H9 (cell line): ENCODE measurements at regions not wholly inside any gene's neighbourhood (a gene's known extent, or its start where the extent isn't known, plus 50 kb on each side); places are given as distances from the start of the nearest gene placed in this dataset.

Source experiments
- DNase-seq: peaks from one replicate; pipeline ENCODE4 v3.0.0-alpha.2; 2017
- H2AFZ ChIP-seq: one replicate; pipeline ENCODE4 v1.6.1; 2013; ENCODE audit warnings: mild to moderate bottlenecking, low read length, control low read depth, moderate library complexity
- H2AK5ac ChIP-seq: 2 replicates; pipeline ENCODE4 v1.6.1; 2013; ENCODE audit warnings: low read length, control low read depth, mixed read lengths; ENCODE audit not compliant: insufficient read length
- H2BK120ac ChIP-seq: one replicate; pipeline ENCODE4 v1.6.1; 2013; ENCODE audit warnings: low read depth, mild to moderate bottlenecking, low read length, control low read depth, inconsistent platforms; ENCODE audit not compliant: poor library complexity, severe bottlenecking
- H2BK12ac ChIP-seq: 2 replicates; pipeline ENCODE4 v1.6.1; 2013; ENCODE audit warnings: low read length, control low read depth, mixed read lengths, low read depth; ENCODE audit not compliant: insufficient read length
- H2BK15ac ChIP-seq: 2 replicates; pipeline ENCODE4 v1.6.1; 2013; ENCODE audit warnings: low read depth, low read length, control low read depth
- H2BK20ac ChIP-seq: one replicate; pipeline ENCODE4 v1.6.1; 2013; ENCODE audit warnings: low read depth, mild to moderate bottlenecking, low read length, control low read depth, inconsistent platforms; ENCODE audit not compliant: poor library complexity, severe bottlenecking
- H2BK5ac ChIP-seq: 2 replicates; pipeline ENCODE4 v1.6.1; 2013; ENCODE audit warnings: low read length, control low read depth, mixed read lengths; ENCODE audit not compliant: insufficient read length
- H3K14ac ChIP-seq: 2 replicates; pipeline ENCODE4 v1.6.1; 2013; ENCODE audit warnings: low read length, control low read depth; ENCODE audit not compliant: insufficient read depth
- H3K18ac ChIP-seq: 2 replicates; pipeline ENCODE4 v1.6.1; 2013; ENCODE audit warnings: low read depth, mild to moderate bottlenecking, mixed read lengths, low read length, control low read depth; ENCODE audit not compliant: insufficient read length
- H3K23ac ChIP-seq: 2 replicates; pipeline ENCODE4 v1.6.1; 2013; ENCODE audit warnings: low read length, control low read depth, mixed read lengths, low read depth; ENCODE audit not compliant: insufficient read length
- H3K23me2 ChIP-seq: 2 replicates; pipeline ENCODE4 v1.6.1; 2013; ENCODE audit warnings: low read depth, mild to moderate bottlenecking, mixed read lengths, low read length, control low read depth; ENCODE audit not compliant: insufficient read length, poor library complexity, severe bottlenecking
- H3K27ac ChIP-seq: 2 replicates; pipeline ENCODE4 v1.5.1; 2013; ENCODE audit warnings: low read length, control low read depth, mixed read lengths, low read depth; ENCODE audit not compliant: insufficient read length
- H3K27me3 ChIP-seq: 2 replicates; pipeline ENCODE4 v1.6.1; 2013; ENCODE audit warnings: low read length, control low read depth, inconsistent platforms; ENCODE audit not compliant: insufficient read depth
- H3K4ac ChIP-seq: 2 replicates; pipeline ENCODE4 v1.6.1; 2013; ENCODE audit warnings: low read depth, mild to moderate bottlenecking, control low read depth, inconsistent platforms, low read length, moderate library complexity
- H3K4me1 ChIP-seq: 2 replicates; pipeline ENCODE4 v1.6.1; 2013; ENCODE audit warnings: low read length, control low read depth, inconsistent platforms; ENCODE audit not compliant: insufficient read depth
- H3K4me2 ChIP-seq: 2 replicates; pipeline ENCODE4 v1.6.1; 2013; ENCODE audit warnings: low read length, control low read depth, mixed read lengths; ENCODE audit not compliant: insufficient read length, insufficient read depth
- H3K56ac ChIP-seq: 2 replicates; pipeline ENCODE4 v1.6.1; 2013; ENCODE audit warnings: low read depth, mild to moderate bottlenecking, mixed read lengths, low read length, control low read depth; ENCODE audit not compliant: insufficient read length
- H3K79me1 ChIP-seq: 2 replicates; pipeline ENCODE4 v1.6.1; 2013; ENCODE audit warnings: low read depth, mild to moderate bottlenecking, moderate library complexity, low read length, control low read depth, inconsistent platforms; ENCODE audit not compliant: insufficient read depth, poor library complexity, severe bottlenecking
- H3K79me2 ChIP-seq: 2 replicates; pipeline ENCODE4 v1.6.1; 2013; ENCODE audit warnings: low read length, control low read depth, inconsistent platforms; ENCODE audit not compliant: insufficient read depth
- H3K9ac ChIP-seq: 2 replicates; pipeline ENCODE4 v1.6.1; 2013; ENCODE audit warnings: low read length, control low read depth, mixed read lengths; ENCODE audit not compliant: insufficient read length; ENCODE audit errors: extremely low read depth
- H3K9me3 ChIP-seq: one replicate; pipeline ENCODE4 v1.6.1; 2013; ENCODE audit warnings: low read depth, low read length, inconsistent platforms; ENCODE audit not compliant: control insufficient read depth
- H3T11ph ChIP-seq: one replicate; pipeline ENCODE4 v1.6.1; 2013; ENCODE audit warnings: mild to moderate bottlenecking, low read length, control low read depth, inconsistent platforms
- H4K20me1 ChIP-seq: one replicate; pipeline ENCODE4 v1.6.1; 2013; ENCODE audit not compliant: control insufficient read depth, insufficient read length, insufficient read depth
- H4K5ac ChIP-seq: 2 replicates; pipeline ENCODE4 v1.6.1; 2013; ENCODE audit warnings: low read depth, mild to moderate bottlenecking, mixed read lengths, low read length, control low read depth; ENCODE audit not compliant: insufficient read length
- H4K8ac ChIP-seq: replicated peaks from 2 replicates; pipeline ENCODE4 v1.6.1; 2013; ENCODE audit warnings: low read length, control low read depth, mixed read lengths, low read depth; ENCODE audit not compliant: insufficient read length
- H4K91ac ChIP-seq: 2 replicates; pipeline ENCODE4 v1.6.1; 2013; ENCODE audit warnings: low read depth, mild to moderate bottlenecking, moderate library complexity, mixed read lengths, low read length, control low read depth; ENCODE audit not compliant: insufficient read length
- H3K27ac Mint-ChIP-seq, 3 experiments: 2 replicates in 2 of 3; 3 replicates in 1 of 3; pipeline ENCODE4 v1.8.0; 2020 to 2021; ENCODE audit warnings: mixed read lengths in 3 of 3, mild to moderate bottlenecking in 1 of 3, moderate library complexity in 1 of 3
- H3K27me3 Mint-ChIP-seq: 2 replicates; pipeline ENCODE4 v1.8.0; 2021; ENCODE audit warnings: low read depth, mild to moderate bottlenecking, moderate library complexity, mixed read lengths
- H3K36me3 Mint-ChIP-seq, 3 experiments: 2 replicates in 2 of 3; 3 replicates in 1 of 3; pipeline ENCODE4 v1.8.0; 2020 to 2021; ENCODE audit warnings: low read depth in 3 of 3, mixed read lengths in 3 of 3; ENCODE audit not compliant: insufficient read depth in 1 of 3
- H3K4me1 Mint-ChIP-seq, 2 experiments: 2 replicates each; pipeline ENCODE4 v1.8.0; 2020; ENCODE audit warnings: mixed read lengths in 2 of 2
- H3K4me3 Mint-ChIP-seq, 2 experiments: 2 replicates in 1 of 2; 3 replicates in 1 of 2; pipeline ENCODE4 v1.8.0; 2020 to 2021; ENCODE audit warnings: mild to moderate bottlenecking in 2 of 2, mixed read lengths in 2 of 2, moderate library complexity in 1 of 2
- H3K9me3 Mint-ChIP-seq, 2 experiments: 2 replicates in 1 of 2; 3 replicates in 1 of 2; pipeline ENCODE4 v1.8.0; 2020; ENCODE audit warnings: mild to moderate bottlenecking in 2 of 2, mixed read lengths in 2 of 2, moderate library complexity in 1 of 2
- CTCF ChIP-seq: fragments of 200-600 bp; sonication (generic); conservative IDR thresholded peaks from 3 replicates; pipeline ENCODE4 v1.8.0; 2021; ENCODE audit warnings: antibody characterized with exemption, mild to moderate bottlenecking
- WGBS: extraction: QIAGEN DNeasy Blood & Tissue Kit; methylation state at CpG from one replicate; pipeline ENCODE4 v1.1.7; 2013; ENCODE audit warnings: missing lambda C conversion rate, low lambda C conversion rate, mixed read lengths; ENCODE audit not compliant: insufficient read length; ENCODE audit errors: extremely low coverage; 5-methylcytosine and 5-hydroxymethylcytosine counted together

- no peak overlapping the region for H4K8ac ChIP-seq
- H3K27me3 ChIP-seq = no peaks in the 10 kb centered on the region
- no peak overlapping the region for H2BK12ac ChIP-seq
- Mint-ChIP-seq H3K27ac (no peak overlapping the region), H3K4me1 (no peaks in the 10 kb centered on the region), H3K9me3 (peaks cover 8 to 13% of the 10 kb centered on the region in 2 experiments), H3K4me3 (no peak overlapping the region), H3K27me3 (no peaks in the 10 kb centered on the region), H3K36me3 (peaks cover 0 to 14% (median 5%) of the 10 kb centered on the region in 3 experiments; a peak in 6 of 7 replicates)
- H3K27ac ChIP-seq = no peak overlapping the region
- H3K23me2 ChIP-seq = no peaks in the 10 kb centered on the region
- H2AFZ ChIP-seq = no peak overlapping the region
- no peak overlapping the region for H2BK20ac ChIP-seq
- H3T11ph ChIP-seq = no peak overlapping the region
- H3K79me2 ChIP-seq = no peaks in the 10 kb centered on the region
- DNase-seq = no peak
- no CpG with 5 or more reads among the region's 1 CpG for WGBS
- no peaks in the 10 kb centered on the region for H3K4me1 ChIP-seq
- no peak overlapping the region for H3K23ac ChIP-seq
- no peaks in the 10 kb centered on the region for H3K9me3 ChIP-seq
- no peak overlapping the region for H2AK5ac ChIP-seq
- no peak overlapping the region for H2BK15ac ChIP-seq
- no peak overlapping the region for H3K4ac ChIP-seq
- no peak for TF ChIP-seq CTCF
- no peak overlapping the region for H4K91ac ChIP-seq
- no peak overlapping the region for H3K14ac ChIP-seq
- no peak overlapping the region for H2BK120ac ChIP-seq
- H3K4me2 ChIP-seq = no peak overlapping the region
- no peak overlapping the region for H3K18ac ChIP-seq
- H4K5ac ChIP-seq = no peak overlapping the region
- no peaks in the 10 kb centered on the region for H4K20me1 ChIP-seq
- no peak overlapping the region for H3K9ac ChIP-seq
- H3K56ac ChIP-seq = no peak overlapping the region
- H2BK5ac ChIP-seq = no peak overlapping the region
- no peaks in the 10 kb centered on the region for H3K79me1 ChIP-seq
Measured at GRCh38 chr14:42293180-42293579, 686.5 kb downstream of the LRFN5 start.
